ENCODE measurements at regions not wholly inside any gene's neighbourhood (a gene's known extent, or its start where the extent isn't known, plus 50 kb on each side); places are given as distances from the start of the nearest gene placed in this dataset.
"Not testable (repeated sequence)": the region's sequence is repeated elsewhere in the genome, so short reads cannot be mapped to it uniquely, and the experiment has no call there.

DNA sequence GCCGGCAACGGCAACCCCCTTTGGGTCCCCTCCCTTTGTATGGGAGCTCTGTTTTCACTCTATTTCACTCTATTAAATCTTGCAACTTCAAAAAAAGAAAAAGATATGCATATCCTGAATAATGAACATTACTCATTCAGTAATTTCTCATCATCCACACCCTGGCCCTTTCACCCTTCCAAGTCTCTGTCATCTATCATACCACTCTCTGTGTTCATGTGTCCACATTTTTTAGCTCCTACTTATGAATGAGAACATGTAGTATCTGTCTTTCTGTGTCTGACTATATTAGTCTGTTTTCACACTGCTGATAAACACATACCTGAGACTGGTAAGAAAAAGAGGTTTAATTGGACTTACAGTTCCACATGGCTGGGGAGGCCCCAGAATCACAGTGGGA, 209.8 kb upstream of the DDHD1 start:
- H3K9ac ChIP-seq (replicated peaks in 1 of 4; ENCODE audit: extremely low read depth in 1 of 4, low read depth in 3 of 4, low read length in 3 of 4); H3K27ac ChIP-seq (ENCODE audit: low read depth, low read length); H2AFZ ChIP-seq (ENCODE audit: low read length); H2BK5ac ChIP-seq (ENCODE audit: low read depth, low read length); H3K9me3 ChIP-seq (ENCODE audit: insufficient read depth in 2 of 2, low read depth in 1 of 2, low read length in 1 of 2); H4K8ac ChIP-seq (ENCODE audit: extremely low read depth, insufficient read depth, low read length); H3K23me2 ChIP-seq (ENCODE audit: low read depth, low read length); H3K56ac ChIP-seq (replicated peaks; ENCODE audit: insufficient read length, low read depth, low read length); FAIRE-seq; POLR2A ChIA-PET (ENCODE audit: partially characterized antibody); H3K18ac ChIP-seq (ENCODE audit: extremely low read depth, low read length); H4K5ac ChIP-seq (ENCODE audit: insufficient read length, low read depth, low read length); H2BK20ac ChIP-seq (ENCODE audit: low read length); H3K23ac ChIP-seq (ENCODE audit: insufficient read length); H3K79me2 ChIP-seq (ENCODE audit: control insufficient read depth in 1 of 2, insufficient read depth in 2 of 2, low read length in 2 of 2); H2AK5ac ChIP-seq (ENCODE audit: low read depth, low read length); H2BK15ac ChIP-seq (ENCODE audit: low read length); H3K27me3 ChIP-seq (replicated peaks in 1 of 4; ENCODE audit: control insufficient read depth in 3 of 4, extremely low read depth in 1 of 4, insufficient read depth in 3 of 4, low read length in 3 of 4); H3K4me1 ChIP-seq (replicated peaks in 1 of 4; ENCODE audit: control insufficient read depth in 3 of 4, insufficient read depth in 4 of 4, low read length in 3 of 4); H3K4ac ChIP-seq (replicated peaks; ENCODE audit: insufficient read length, low read depth, low read length); H3K4me3 ChIP-seq (ENCODE audit: extremely low read depth in 1 of 4, insufficient read depth in 2 of 4, low read depth in 3 of 4, low read length in 4 of 4); H3K79me1 ChIP-seq (ENCODE audit: low read depth, low read length); H3K4me2 ChIP-seq (ENCODE audit: insufficient read depth in 1 of 2, low read depth in 2 of 2, low read length in 2 of 2); H3K36me3 ChIP-seq (ENCODE audit: control insufficient read depth in 2 of 4, insufficient read depth in 4 of 4, low read length in 3 of 4); H4K20me1 ChIP-seq (replicated peaks in 1 of 2; ENCODE audit: control insufficient read depth in 1 of 2, insufficient read depth in 2 of 2, low read length in 2 of 2); H2BK12ac ChIP-seq (ENCODE audit: low read depth, low read length); H4K91ac ChIP-seq (replicated peaks; ENCODE audit: insufficient read length, low read length); H2BK120ac ChIP-seq (replicated peaks; ENCODE audit: low read depth, low read length); H3K14ac ChIP-seq (ENCODE audit: insufficient read length); DNase-seq (ENCODE audit: low read depth in 1 of 2, low spot score in 2 of 2): not testable (repeated sequence)
- 100% methylated on average over 2 of the region's 2 CpGs; no CpG with 5 or more reads in 1 of the 2 experiments for WGBS, 2 experiments (ENCODE audit: extremely low coverage in 1 of 2, insufficient coverage in 1 of 2, insufficient read length in 1 of 2, insufficient replicate concordance in 2 of 2, low coverage in 1 of 2, low lambda C conversion rate in 2 of 2, missing lambda C conversion rate in 1 of 2)
- CTCF ChIA-PET (ENCODE audit: partially characterized antibody) = interaction anchor here (1.4 to 2.9 kb wide), 3 partner anchors 37 to 67 kb away, joined by 3 to 10 read pairs (median 3); no protein-coding TSS in a partner anchor

Measured in H1 (cell line).